Upper lobe of right lung (tissue), 1 donor: ENCODE measurements at regions not wholly inside any gene's neighbourhood (a gene's known extent, or its start where the extent isn't known, plus 50 kb on each side); places are given as distances from the start of the nearest gene placed in this dataset.

ENCODE experiments used
- ATAC-seq: fragments of 200-7000 bp; cut with Tn5 transposase; one replicate; pipeline ENCODE4 v1.9.1; 2020; ENCODE audit warnings: mild to moderate bottlenecking, moderate library complexity
- DNase-seq: peaks from one replicate; pipeline ENCODE4 v3.0.0-alpha.2; 2020
- H3K27ac ChIP-seq: fragments of 200-600 bp; one replicate; pipeline ENCODE4 v1.8.0; 2022
- H3K27me3 ChIP-seq: fragments of 200-600 bp; one replicate; pipeline ENCODE4 v1.8.0; 2022; ENCODE audit warnings: mild to moderate bottlenecking
- H3K36me3 ChIP-seq: fragments of 200-600 bp; one replicate; pipeline ENCODE4 v1.8.0; 2022
- H3K4me1 ChIP-seq: fragments of 200-600 bp; one replicate; pipeline ENCODE4 v1.8.0; 2022
- H3K4me3 ChIP-seq: fragments of 200-600 bp; one replicate; pipeline ENCODE4 v1.8.0; 2022; ENCODE audit warnings: mild to moderate bottlenecking
- H3K9me3 ChIP-seq: fragments of 200-600 bp; one replicate; pipeline ENCODE4 v1.8.0; 2022
- intact Hi-C: fragments of 100-400 bp; cut with DNase I; formaldehyde crosslinking; loops from one replicate; pipeline ENCODE4 v1.11.0; 2022
- TF ChIP-seq, protein P1 (sequence below): fragments of 200-600 bp; IDR thresholded peaks from one replicate; pipeline ENCODE4 v1.8.0; 2022; ENCODE audit warnings: antibody characterized with exemption
- donor health status: DM: no; HTN: yes; CAD: no; lungs with severe emphysema.

DNA sequence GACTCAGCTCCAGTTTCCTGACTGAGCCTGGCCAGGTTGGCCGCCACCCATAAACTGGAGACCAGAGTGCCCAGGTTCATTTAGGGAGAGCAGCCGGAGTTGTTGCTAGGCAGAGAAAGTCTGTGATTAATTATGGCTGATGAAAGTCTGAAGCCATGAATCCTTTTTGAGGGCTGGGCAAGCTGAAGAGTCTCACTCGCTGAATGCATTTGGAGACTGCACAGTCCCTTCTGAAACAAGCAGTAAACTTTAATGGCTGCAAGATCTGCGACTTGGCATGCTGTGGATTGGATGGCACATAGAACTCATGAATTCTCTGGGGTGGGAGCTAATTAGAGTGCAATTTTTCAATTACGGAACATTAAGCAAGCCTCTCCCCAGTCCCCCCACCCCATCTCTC is 282.1 kb downstream of the RPLP1 start:
- TF ChIP-seq, protein P1, sequence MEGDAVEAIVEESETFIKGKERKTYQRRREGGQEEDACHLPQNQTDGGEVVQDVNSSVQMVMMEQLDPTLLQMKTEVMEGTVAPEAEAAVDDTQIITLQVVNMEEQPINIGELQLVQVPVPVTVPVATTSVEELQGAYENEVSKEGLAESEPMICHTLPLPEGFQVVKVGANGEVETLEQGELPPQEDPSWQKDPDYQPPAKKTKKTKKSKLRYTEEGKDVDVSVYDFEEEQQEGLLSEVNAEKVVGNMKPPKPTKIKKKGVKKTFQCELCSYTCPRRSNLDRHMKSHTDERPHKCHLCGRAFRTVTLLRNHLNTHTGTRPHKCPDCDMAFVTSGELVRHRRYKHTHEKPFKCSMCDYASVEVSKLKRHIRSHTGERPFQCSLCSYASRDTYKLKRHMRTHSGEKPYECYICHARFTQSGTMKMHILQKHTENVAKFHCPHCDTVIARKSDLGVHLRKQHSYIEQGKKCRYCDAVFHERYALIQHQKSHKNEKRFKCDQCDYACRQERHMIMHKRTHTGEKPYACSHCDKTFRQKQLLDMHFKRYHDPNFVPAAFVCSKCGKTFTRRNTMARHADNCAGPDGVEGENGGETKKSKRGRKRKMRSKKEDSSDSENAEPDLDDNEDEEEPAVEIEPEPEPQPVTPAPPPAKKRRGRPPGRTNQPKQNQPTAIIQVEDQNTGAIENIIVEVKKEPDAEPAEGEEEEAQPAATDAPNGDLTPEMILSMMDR = no peak
- Histone ChIP-seq H3K4me1 (no peaks in the 10 kb centered on the region), H3K4me3 (no peak overlapping the region), H3K27ac (no peak overlapping the region), H3K9me3 (no peaks in the 10 kb centered on the region), H3K27me3 (no peaks in the 10 kb centered on the region), H3K36me3 (no peaks in the 10 kb centered on the region)
- intact Hi-C loops = no loop called here
- DNase-seq (no peak), ATAC-seq (no peak)

DNA sequence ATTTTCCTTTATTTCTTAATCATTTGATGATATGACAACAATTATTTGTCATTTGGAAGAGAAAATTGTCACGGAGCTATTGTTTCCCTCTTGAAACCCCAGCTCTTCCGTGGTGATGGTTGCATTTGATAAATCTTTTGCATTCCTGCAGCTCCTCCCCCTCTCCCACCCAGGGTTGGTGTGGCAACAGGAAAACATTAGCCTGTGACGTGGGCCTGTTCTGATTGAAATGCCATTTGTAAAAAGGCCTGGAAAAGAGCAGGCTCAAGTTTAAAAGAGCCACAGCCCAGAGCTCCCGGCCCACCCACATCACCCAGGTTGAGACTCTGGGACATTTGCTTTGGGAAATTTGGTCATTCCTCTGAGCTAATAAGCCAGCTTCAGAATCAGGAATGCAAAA is 282.5 kb downstream of the RPLP1 start:
- no peak overlapping the region for H3K4me3 ChIP-seq
- ATAC-seq = no peak
- no peak for DNase-seq

DNA sequence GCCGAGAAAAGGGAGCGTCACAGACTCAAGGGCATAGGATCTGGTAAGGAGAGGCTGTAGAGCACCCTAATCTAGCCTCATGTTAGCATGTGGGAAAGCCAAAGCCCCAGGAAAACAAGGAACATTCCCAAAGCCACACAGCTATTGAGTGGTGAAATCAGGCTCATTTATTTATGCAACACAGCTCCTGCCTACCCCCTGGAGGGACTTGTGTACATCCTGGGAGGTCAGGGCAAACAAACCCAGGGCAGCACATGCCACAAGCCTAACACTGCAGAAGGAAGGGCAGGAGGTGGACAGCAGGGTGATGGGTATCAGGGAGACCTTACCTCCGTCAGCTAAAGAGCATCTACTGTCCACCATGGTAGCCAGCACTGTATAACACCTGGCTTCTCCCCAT is 283.5 kb downstream of the RPLP1 start:
- H3K27ac ChIP-seq = no peak overlapping the region
- H3K27me3 ChIP-seq = no peaks in the 10 kb centered on the region
- H3K4me3 ChIP-seq = no peak overlapping the region
- ATAC-seq (no peak), DNase-seq (no peak)
- intact Hi-C loops = no loop called here
- H3K36me3 ChIP-seq = no peaks in the 10 kb centered on the region
- H3K4me1 ChIP-seq = no peaks in the 10 kb centered on the region
- no peaks in the 10 kb centered on the region for H3K9me3 ChIP-seq
- TF ChIP-seq, protein P1 = no peak

More for the DNA sequence above, 282.5 kb downstream of the RPLP1 start:
- TF ChIP-seq, protein P1 = no peak
- Histone ChIP-seq H3K27ac (no peak overlapping the region), H3K4me1 (no peaks in the 10 kb centered on the region), H3K36me3 (no peaks in the 10 kb centered on the region), H3K27me3 (no peaks in the 10 kb centered on the region), H3K9me3 (no peaks in the 10 kb centered on the region)
- intact Hi-C loops = no loop called here

DNA sequence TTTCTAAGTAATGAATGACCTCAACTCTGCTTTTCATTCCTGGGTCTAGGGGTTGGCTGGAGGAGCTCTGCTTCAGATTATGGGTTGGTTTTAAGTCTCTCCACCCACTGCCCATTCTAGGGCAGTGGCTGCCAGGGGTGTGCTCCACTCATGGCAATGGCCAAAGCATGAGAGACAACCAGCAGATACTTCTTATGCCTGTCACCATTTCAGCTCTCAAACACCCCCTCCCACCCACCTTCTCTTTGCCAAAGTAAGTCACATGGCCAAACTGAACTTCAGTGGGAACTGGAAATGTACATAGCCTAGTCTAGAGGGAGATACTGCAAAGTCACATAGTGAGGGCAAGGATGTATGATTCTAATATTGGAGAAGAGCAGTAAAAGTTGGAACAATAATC is 285.3 kb downstream of the RPLP1 start:
- Histone ChIP-seq H3K27me3 (no peaks in the 10 kb centered on the region), H3K36me3 (no peaks in the 10 kb centered on the region), H3K9me3 (no peaks in the 10 kb centered on the region), H3K4me3 (no peak overlapping the region), H3K4me1 (no peaks in the 10 kb centered on the region), H3K27ac (no peak overlapping the region)
- TF ChIP-seq, protein P1 = no peak
- no peak for DNase-seq
- no peak for ATAC-seq
- intact Hi-C loops = no loop called here

DNA sequence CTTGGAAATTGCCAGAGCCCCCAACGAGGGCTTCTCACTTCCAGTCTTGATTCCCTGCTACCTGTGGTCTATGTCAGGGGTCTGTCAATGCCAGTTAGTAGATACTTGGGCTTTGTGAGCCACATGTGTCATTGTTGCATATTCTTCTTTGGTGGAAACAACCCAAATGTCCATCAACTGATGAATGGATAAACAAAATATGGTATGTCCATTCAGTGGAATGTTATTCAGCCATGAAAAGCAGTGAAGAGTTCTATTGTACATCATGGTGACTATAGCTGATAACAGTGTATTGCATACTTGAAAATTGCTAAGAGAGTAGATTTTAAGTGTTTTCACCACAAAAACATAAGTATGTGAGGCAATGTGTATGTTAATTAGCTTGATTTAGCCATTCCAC is 288.1 kb downstream of the RPLP1 start:
- Histone ChIP-seq H3K27ac (no peak overlapping the region), H3K36me3 (no peaks in the 10 kb centered on the region), H3K4me1 (no peaks in the 10 kb centered on the region), H3K27me3 (no peaks in the 10 kb centered on the region), H3K4me3 (no peak overlapping the region), H3K9me3 (no peaks in the 10 kb centered on the region)
- ATAC-seq (no peak), DNase-seq (no peak)
- intact Hi-C loops = no loop called here
- TF ChIP-seq, protein P1 = no peak

DNA sequence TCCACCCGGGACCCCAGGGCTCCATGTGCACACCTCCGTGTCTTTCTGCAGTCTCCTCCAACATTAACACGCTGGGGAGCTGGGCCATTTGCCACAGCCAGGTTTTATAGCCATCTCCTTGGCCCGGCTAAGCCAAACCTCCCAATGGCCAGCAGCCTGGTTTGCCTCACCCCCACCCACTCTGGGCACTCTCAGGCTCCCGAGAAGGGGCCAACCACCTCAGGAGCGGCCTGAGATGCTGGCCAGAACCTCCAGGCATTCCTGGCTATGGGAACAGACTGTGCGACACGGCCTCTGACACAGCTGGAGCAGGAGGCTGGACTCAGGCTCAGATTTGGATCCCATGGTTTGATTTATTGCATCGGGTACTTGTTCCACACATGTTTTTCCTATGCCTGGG is 289.7 kb downstream of the RPLP1 start:
- DNase-seq (no peak), ATAC-seq (no peak)
- Histone ChIP-seq H3K36me3 (no peaks in the 10 kb centered on the region), H3K4me1 (no peaks in the 10 kb centered on the region), H3K27me3 (no peaks in the 10 kb centered on the region), H3K4me3 (no peak overlapping the region), H3K27ac (no peak overlapping the region), H3K9me3 (no peaks in the 10 kb centered on the region)
- intact Hi-C loops = no loop called here
- TF ChIP-seq, protein P1 = no peak
